A673 (cell line): ENCODE measurements at regions not wholly inside any gene's neighbourhood (a gene's known extent, or its start where the extent isn't known, plus 50 kb on each side); places are given as distances from the start of the nearest gene placed in this dataset.

Experiments used
- BruUV-seq: library from RNA; stranded (reverse); fragments of 400-500 nt; replicated peaks from 2 replicates; lab custom pipeline; 2021; lab: Mats Ljungman, UMichigan
- CTCF ChIA-PET: fragments of 300-600 bp; sonication (Branson Sonifier 250); formaldehyde crosslinking; loops from one replicate; lab custom pipeline; 2022; ENCODE audit warnings: antibody characterized with exemption; lab: Charles Lee
- POLR2A ChIA-PET: fragments of 300-600 bp; sonication (Branson Sonifier 250); formaldehyde crosslinking; loops from one replicate; lab custom pipeline; 2022; ENCODE audit warnings: antibody characterized with exemption; ENCODE audit not compliant: low non-redundant PET; lab: Charles Lee
- DNase-seq: peaks from one replicate; pipeline ENCODE4 v3.0.0-alpha.2; 2015; ENCODE audit warnings: low spot score
- H3K27ac ChIP-seq: fragments of 200-600 bp; sonication (generic); 2 replicates; pipeline ENCODE4 v1.5.1; 2016; ENCODE audit warnings: mixed run types, low read depth, mild to moderate bottlenecking, mixed read lengths, antibody characterized with exemption, low read length; ENCODE audit not compliant: poor library complexity, severe bottlenecking
- H3K27me3 ChIP-seq: fragments of 200-600 bp; sonication (generic); replicated peaks from 2 replicates; pipeline ENCODE4 v1.6.1; 2017; ENCODE audit warnings: mixed run types, low read depth, mild to moderate bottlenecking, mixed read lengths, antibody characterized with exemption, low read length; ENCODE audit not compliant: insufficient read depth, poor library complexity
- H3K36me3 ChIP-seq: fragments of 200-600 bp; sonication (generic); 2 replicates; pipeline ENCODE4 v1.6.1; 2016; ENCODE audit warnings: mixed run types, mild to moderate bottlenecking, mixed read lengths, antibody characterized with exemption, low read length; ENCODE audit not compliant: insufficient read depth, poor library complexity, severe bottlenecking
- H3K4me1 ChIP-seq: fragments of 200-600 bp; sonication (generic); 2 replicates; pipeline ENCODE4 v1.6.1; 2017; ENCODE audit warnings: mixed run types, mild to moderate bottlenecking, mixed read lengths, antibody characterized with exemption, low read length; ENCODE audit not compliant: insufficient read depth, poor library complexity, severe bottlenecking
- H3K4me3 ChIP-seq: fragments of 200-600 bp; sonication (generic); 2 replicates; pipeline ENCODE4 v1.5.1; 2016; ENCODE audit warnings: low read depth, mixed run types, mild to moderate bottlenecking, mixed read lengths, low read length; ENCODE audit not compliant: poor library complexity, severe bottlenecking
- H3K9me3 ChIP-seq: fragments of 200-600 bp; sonication (generic); 2 replicates; pipeline ENCODE4 v1.6.1; 2016; ENCODE audit warnings: mixed run types, low read depth, mild to moderate bottlenecking, mixed read lengths, antibody characterized with exemption, low read length; ENCODE audit not compliant: poor library complexity, severe bottlenecking
- CTCF ChIP-seq: fragments of 300-800, 200-600 bp; sonication (generic); conservative IDR thresholded peaks from 2 replicates; pipeline ENCODE4 v1.5.1; 2017; ENCODE audit warnings: low read depth, mild to moderate bottlenecking, antibody characterized with exemption, low read length, moderate library complexity, mixed read lengths
- EZH2 ChIP-seq: fragments of 200-600 bp; sonication (generic); IDR thresholded peaks from 2 replicates; pipeline ENCODE4 v1.6.1; 2017; ENCODE audit warnings: borderline replicate concordance, low read depth, mild to moderate bottlenecking, mixed read lengths, antibody characterized with exemption, low read length; ENCODE audit not compliant: poor library complexity, severe bottlenecking
- intact Hi-C: fragments of 100-400 bp; cut with micrococcal nuclease; formaldehyde crosslinking; loops from one replicate; pipeline ENCODE4 v1.10.0; 2022; ENCODE audit not compliant: unreplicated experiment

DNA sequence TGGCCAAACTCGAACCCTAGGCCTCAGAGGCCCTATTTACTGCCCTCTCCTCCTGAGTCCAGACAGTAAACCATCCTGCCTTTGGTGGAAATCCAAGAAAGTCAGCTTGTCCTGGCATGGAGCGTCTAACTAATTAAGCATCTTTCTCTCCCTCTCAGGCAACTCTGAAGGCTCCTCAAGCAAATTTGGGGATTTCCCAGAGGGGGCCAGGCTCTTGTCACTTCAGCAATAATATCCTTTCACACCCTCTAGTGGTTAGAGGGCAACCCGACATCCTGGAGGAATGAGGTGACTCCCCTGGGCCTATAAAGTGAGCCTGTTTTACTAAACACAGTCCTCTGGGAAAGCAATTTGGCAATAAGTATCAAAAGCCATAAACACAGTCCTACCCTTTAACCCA is 60.4 kb downstream of the NOG start:
- no peaks in the 10 kb centered on the region for H3K36me3 ChIP-seq
- H3K27ac ChIP-seq = no peak overlapping the region
- CTCF ChIA-PET = no interaction called here
- H3K4me3 ChIP-seq = no peak overlapping the region
- DNase-seq = peak; percentile 80
- TF ChIP-seq CTCF (peak; percentile 65), EZH2 (no peak)
- no peaks in the 10 kb centered on the region for H3K27me3 ChIP-seq
- POLR2A ChIA-PET = no interaction called here
- BruUV-seq = no TSS peak
- H3K9me3 ChIP-seq = no peaks in the 10 kb centered on the region
- H3K4me1 ChIP-seq = no peaks in the 10 kb centered on the region
- intact Hi-C loops = no loop called here

- H3K27ac ChIP-seq = no peak overlapping the region
- POLR2A ChIA-PET = no interaction called here
- peak; percentile 44 for DNase-seq
- CTCF ChIA-PET = interaction anchor here (0.6 kb wide), 2 partner anchors 9 to 127 kb away, joined by 3 to 5 read pairs; no protein-coding TSS in a partner anchor
- H3K36me3 ChIP-seq = no peaks in the 10 kb centered on the region
- no peaks in the 10 kb centered on the region for H3K27me3 ChIP-seq
- intact Hi-C loops = no loop called here
- no TSS peak for BruUV-seq
- TF ChIP-seq CTCF (no peak), EZH2 (no peak)
- H3K4me3 ChIP-seq = no peak overlapping the region
- no peaks in the 10 kb centered on the region for H3K4me1 ChIP-seq
- H3K9me3 ChIP-seq = no peaks in the 10 kb centered on the region
Measured at GRCh38 chr17:56656701-56657327, 63.3 kb downstream of the NOG start.

- DNase-seq = no peak
- no peaks in the 10 kb centered on the region for H3K9me3 ChIP-seq
- TF ChIP-seq EZH2 = no peak
- TF ChIP-seq CTCF = no peak
- H3K4me3 ChIP-seq = no peak overlapping the region
- no peaks in the 10 kb centered on the region for H3K4me1 ChIP-seq
- no peaks in the 10 kb centered on the region for H3K27me3 ChIP-seq
- no peaks in the 10 kb centered on the region for H3K36me3 ChIP-seq
- H3K27ac ChIP-seq = no peak overlapping the region
- ChIA-PET CTCF (no interaction called here), POLR2A (no interaction called here)
- no TSS peak for BruUV-seq
- intact Hi-C loops = no loop called here
Measured at GRCh38 chr17:56658648-56659047, 65.1 kb downstream of the NOG start.
